ENCODE measurements at regions not wholly inside any gene's neighbourhood (a gene's known extent, or its start where the extent isn't known, plus 50 kb on each side); places are given as distances from the start of the nearest gene placed in this dataset.
"Not testable (repeated sequence)": the region's sequence is repeated elsewhere in the genome, so short reads cannot be mapped to it uniquely, and the experiment has no call there.

- DNase-seq = no peak
Observed at GRCh38 chr20:58033026-58033536, 195.4 kb downstream of the ANKRD60 start.

GRCh38 chr20:58032599-58032998 is 195.9 kb downstream of the ANKRD60 start:
- no peak for DNase-seq

GRCh38 chr20:58031350-58031749 is 197.1 kb downstream of the ANKRD60 start:
- DNase-seq = not testable (repeated sequence)

GRCh38 chr20:58028123-58028522 is 200.3 kb downstream of the ANKRD60 start:
- peak; percentile 14 to 27 for DNase-seq

GRCh38 chr20:58026361-58026760 is 202.1 kb downstream of the ANKRD60 start:
- DNase-seq = peak in 1 of 2 experiments; percentile 1

GRCh38 chr20:58025233-58025632 is 203.2 kb downstream of the ANKRD60 start:
- peak in 1 of 2 experiments; percentile 4 for DNase-seq

GRCh38 chr20:58024241-58024721 is 204.2 kb downstream of the ANKRD60 start:
- peak in 1 of 2 experiments; percentile 2 for DNase-seq

GRCh38 chr20:58023781-58024180 is 204.7 kb downstream of the ANKRD60 start:
- no peak for DNase-seq

- no peak for DNase-seq
Observed at GRCh38 chr20:58023346-58023745, 205.1 kb downstream of the ANKRD60 start.

GRCh38 chr20:58022711-58023110 is 205.7 kb downstream of the ANKRD60 start:
- DNase-seq = no peak

GRCh38 chr20:58021481-58021880 is 207.0 kb downstream of the ANKRD60 start:
- no peak for DNase-seq

GRCh38 chr20:58020656-58021454 is 207.6 kb downstream of the ANKRD60 start:
- DNase-seq = no peak

- DNase-seq = no peak
Observed at GRCh38 chr20:58019850-58020625, 208.4 kb downstream of the ANKRD60 start.

- no peak for DNase-seq
Observed at GRCh38 chr20:58019027-58019849, 209.2 kb downstream of the ANKRD60 start.

- no peak for DNase-seq
Observed at GRCh38 chr20:58018590-58018989, 209.9 kb downstream of the ANKRD60 start.

GRCh38 chr20:58017970-58018530 is 210.4 kb downstream of the ANKRD60 start:
- DNase-seq = no peak

- no peak for DNase-seq
Observed at GRCh38 chr20:58017231-58017969, 211.1 kb downstream of the ANKRD60 start.

- no peak for DNase-seq
Observed at GRCh38 chr20:58016779-58017178, 211.7 kb downstream of the ANKRD60 start.

- DNase-seq = no peak
Observed at GRCh38 chr20:58014628-58015315, 213.7 kb downstream of the ANKRD60 start.

- DNase-seq = no peak
Observed at GRCh38 chr20:58012731-58013510, 215.5 kb downstream of the ANKRD60 start.
